Small intestine (tissue), 7 donors: ENCODE measurements at regions not wholly inside any gene's neighbourhood (a gene's known extent, or its start where the extent isn't known, plus 50 kb on each side); places are given as distances from the start of the nearest gene placed in this dataset.

Source experiments
- DNase-seq, 2 donors: peaks; one replicate each; pipeline versions ENCODE4 v3.0.0 to v3.0.0-alpha.2; 2013
- FAIRE-seq: peaks from 2 replicates; lab custom pipeline; 2012; peaks lifted over from hg19 to GRCh38; lab: Jason Lieb, UNC
- H3K27ac ChIP-seq, 3 donors: one replicate each; pipeline ENCODE4 v1.5.1; 2013; ENCODE audit warnings: low read length in 2 of 3, mild to moderate bottlenecking in 2 of 3, control low read depth in 1 of 3, inconsistent platforms in 1 of 3, low read depth in 1 of 3, moderate library complexity in 1 of 3
- H3K27me3 ChIP-seq, 3 donors: one replicate each; pipeline ENCODE4 v1.6.1; 2013; ENCODE audit warnings: low read length in 3 of 3, inconsistent platforms in 1 of 3; ENCODE audit not compliant: control insufficient read depth in 3 of 3, insufficient read depth in 3 of 3
- H3K36me3 ChIP-seq, 3 donors: one replicate each; pipeline ENCODE4 v1.6.1; 2013; ENCODE audit warnings: low read length in 3 of 3, inconsistent platforms in 1 of 3, low read depth in 1 of 3, mild to moderate bottlenecking in 1 of 3, moderate library complexity in 1 of 3; ENCODE audit not compliant: control insufficient read depth in 3 of 3, insufficient read depth in 2 of 3
- H3K4me1 ChIP-seq, 3 donors: one replicate each; pipeline ENCODE4 v1.6.1; 2013; ENCODE audit warnings: low read length in 2 of 3, inconsistent platforms in 1 of 3, low read depth in 1 of 3, mild to moderate bottlenecking in 1 of 3, moderate library complexity in 1 of 3; ENCODE audit not compliant: control insufficient read depth in 3 of 3, insufficient read depth in 2 of 3
- H3K4me3 ChIP-seq, 3 donors: one replicate each; pipeline ENCODE4 v1.5.1; 2013; ENCODE audit warnings: low read length in 3 of 3, control low read depth in 1 of 3, inconsistent platforms in 1 of 3, low read depth in 1 of 3, mild to moderate bottlenecking in 1 of 3, moderate library complexity in 1 of 3
- H3K9me3 ChIP-seq, 2 donors: one replicate each; pipeline ENCODE4 v1.6.1; 2013; ENCODE audit warnings: low read depth in 1 of 2, low read length in 1 of 2; ENCODE audit not compliant: control insufficient read depth in 2 of 2, insufficient read depth in 1 of 2
- WGBS, 3 donors: extraction: QIAGEN DNeasy Blood & Tissue Kit; methylation state at CpG; one replicate each; pipeline ENCODE4 v1.1.7; 2013; 5-methylcytosine and 5-hydroxymethylcytosine counted together
- donor health status: healthy with polysubstance abuse.
- donor health status: control.
- donor health status: control.
- donor health status: Bipolar disorder and iron deficiency.
- donor health status: healthy.

GRCh38 chr3:168989396-168989795 is 674.1 kb downstream of the MECOM start:
- WGBS, 3 donors: 68 to 76% (median 74%) methylated on average over 5 of the region's 5 CpGs
- no peak overlapping the region for H3K4me3 ChIP-seq
- no peaks in the 10 kb centered on the region for H3K9me3 ChIP-seq
- FAIRE-seq (no peak), DNase-seq (no peak)
- no peak overlapping the region for H3K27ac ChIP-seq
- no peaks in the 10 kb centered on the region for H3K4me1 ChIP-seq
- no peaks in the 10 kb centered on the region for H3K27me3 ChIP-seq
- no peaks in the 10 kb centered on the region for H3K36me3 ChIP-seq

GRCh38 chr3:168988853-168989252 is 674.7 kb downstream of the MECOM start:
- DNase-seq (no peak), FAIRE-seq (no peak)
- no peak overlapping the region for H3K27ac ChIP-seq
- no peak overlapping the region for H3K4me3 ChIP-seq
- WGBS, 3 donors: 15 to 48% (median 38%) methylated on average over 1 of the region's 1 CpG
- H3K9me3 ChIP-seq: no peaks in the 10 kb centered on the region
- no peaks in the 10 kb centered on the region for H3K36me3 ChIP-seq
- no peaks in the 10 kb centered on the region for H3K27me3 ChIP-seq
- no peaks in the 10 kb centered on the region for H3K4me1 ChIP-seq

- Histone ChIP-seq H3K27me3 (no peaks in the 10 kb centered on the region), H3K4me3 (no peak overlapping the region), H3K4me1 (no peaks in the 10 kb centered on the region), H3K9me3 (no peaks in the 10 kb centered on the region), H3K36me3 (no peaks in the 10 kb centered on the region), H3K27ac (no peak overlapping the region)
- WGBS, 3 donors: 62 to 77% (median 67%) methylated on average over 1 of the region's 1 CpG
- DNase-seq (no peak), FAIRE-seq (no peak)
Measured at GRCh38 chr3:168984872-168985271, 678.6 kb downstream of the MECOM start.

GRCh38 chr3:168983046-168983445 is 680.5 kb downstream of the MECOM start:
- no peak for DNase-seq
- Histone ChIP-seq H3K4me3 (no peak overlapping the region), H3K27ac (no peak overlapping the region), H3K36me3 (no peaks in the 10 kb centered on the region), H3K4me1 (no peaks in the 10 kb centered on the region), H3K27me3 (no peaks in the 10 kb centered on the region), H3K9me3 (no peaks in the 10 kb centered on the region)
- FAIRE-seq: no peak
- WGBS, 3 donors: 81 to 83% (median 82%) methylated on average over 1 of the region's 1 CpG

GRCh38 chr3:168981396-168981795 is 682.1 kb downstream of the MECOM start:
- FAIRE-seq: no peak

GRCh38 chr3:168977716-168978374 is 685.7 kb downstream of the MECOM start:
- no peak for DNase-seq
- H3K4me1 ChIP-seq: no peaks in the 10 kb centered on the region
- no peak overlapping the region for H3K4me3 ChIP-seq
- 69 to 93% (median 82%) methylated on average over 5 of the region's 5 CpGs for WGBS, 3 donors
- peaks cover 0 to 2% (median 0%) of the 10 kb centered on the region in 3 donors for H3K27me3 ChIP-seq
- H3K9me3 ChIP-seq: no peaks in the 10 kb centered on the region
- FAIRE-seq: no peak
- no peak overlapping the region for H3K27ac ChIP-seq
- H3K36me3 ChIP-seq: no peaks in the 10 kb centered on the region

More at GRCh38 chr3:168981396-168981795, 682.1 kb downstream of the MECOM start:
- Histone ChIP-seq H3K36me3 (no peaks in the 10 kb centered on the region), H3K4me3 (no peak overlapping the region), H3K27me3 (no peaks in the 10 kb centered on the region), H3K27ac (no peak overlapping the region), H3K9me3 (no peaks in the 10 kb centered on the region), H3K4me1 (no peaks in the 10 kb centered on the region)
- DNase-seq: no peak
- 89 to 92% (median 90%) methylated on average over 4 of the region's 4 CpGs for WGBS, 3 donors

- peaks cover 0 to 2% (median 0%) of the 10 kb centered on the region in 3 donors for H3K27me3 ChIP-seq
Measured at GRCh38 chr3:168976969-168977368, 686.5 kb downstream of the MECOM start.

GRCh38 chr3:168975576-168975975 is 687.9 kb downstream of the MECOM start:
- no peaks in the 10 kb centered on the region for H3K4me1 ChIP-seq
- no peak overlapping the region for H3K4me3 ChIP-seq
- WGBS, 3 donors: 63 to 85% (median 78%) methylated on average over 1 of the region's 1 CpG
- FAIRE-seq (no peak), DNase-seq (no peak)
- H3K36me3 ChIP-seq: no peaks in the 10 kb centered on the region
- H3K9me3 ChIP-seq: no peaks in the 10 kb centered on the region
- peaks cover 0 to 2% (median 0%) of the 10 kb centered on the region in 3 donors for H3K27me3 ChIP-seq
- no peak overlapping the region for H3K27ac ChIP-seq

More at GRCh38 chr3:168976969-168977368, 686.5 kb downstream of the MECOM start:
- Histone ChIP-seq H3K36me3 (no peaks in the 10 kb centered on the region), H3K27ac (no peak overlapping the region), H3K4me1 (no peaks in the 10 kb centered on the region), H3K4me3 (no peak overlapping the region), H3K9me3 (no peaks in the 10 kb centered on the region)
- WGBS, 3 donors: 43 to 65% (median 64%) methylated on average over 2 of the region's 2 CpGs
- FAIRE-seq (no peak), DNase-seq (no peak)
